Panc1 (cell line): ENCODE measurements at regions not wholly inside any gene's neighbourhood (a gene's known extent, or its start where the extent isn't known, plus 50 kb on each side); places are given as distances from the start of the nearest gene placed in this dataset.

Experiments used
- POLR2AphosphoS5 ChIP-seq: IDR thresholded peaks from 2 replicates; pipeline ENCODE4 v1.6.1; 2012; ENCODE audit warnings: mild to moderate bottlenecking, low read depth, low read length, moderate library complexity
- SIN3A ChIP-seq: IDR thresholded peaks from 2 replicates; pipeline ENCODE4 v1.6.1; 2012; ENCODE audit warnings: low read depth, mild to moderate bottlenecking, low read length, moderate library complexity, borderline replicate concordance; ENCODE audit not compliant: insufficient read depth
- TCF7L2 ChIP-seq: IDR thresholded peaks from 2 replicates; pipeline ENCODE4 v1.6.1; 2011; ENCODE audit warnings: mild to moderate bottlenecking, low read depth, low read length, inconsistent platforms
- TF ChIP-seq, protein P1 (sequence below): fragments of 450-650 bp; IDR thresholded peaks from 2 replicates; pipeline ENCODE4 v1.5.1; 2017; ENCODE audit warnings: mild to moderate bottlenecking
- TF ChIP-seq, protein P2 (sequence below), 2 experiments: IDR thresholded peaks; 2 replicates each; pipeline ENCODE4 v1.6.1; 2011 to 2012; ENCODE audit warnings: low read depth in 2 of 2, control low read depth in 1 of 2, low read length in 1 of 2, mild to moderate bottlenecking in 1 of 2, moderate library complexity in 1 of 2; ENCODE audit not compliant: insufficient read depth in 1 of 2

DNA sequence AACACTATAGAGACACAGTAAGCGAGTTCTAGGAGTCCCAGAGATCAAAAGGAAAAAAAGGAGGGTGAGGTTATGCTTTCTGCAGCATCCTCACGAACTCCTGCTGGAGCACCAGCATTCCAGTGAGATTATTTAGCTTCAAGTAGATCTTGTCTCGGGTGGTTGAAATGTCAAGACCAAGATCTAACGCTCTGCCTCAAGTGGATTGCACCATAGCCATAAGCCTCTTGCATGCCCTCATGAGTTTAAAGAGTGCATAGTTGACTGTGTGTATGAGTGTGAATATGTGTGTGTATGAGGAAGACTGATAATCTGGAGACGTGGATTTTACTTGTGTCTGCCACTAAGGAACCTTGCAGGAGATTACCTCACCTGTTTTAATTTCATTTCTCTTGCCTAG, 335.3 kb upstream of the ADAMTSL1 start:
- TF ChIP-seq, protein P1, sequence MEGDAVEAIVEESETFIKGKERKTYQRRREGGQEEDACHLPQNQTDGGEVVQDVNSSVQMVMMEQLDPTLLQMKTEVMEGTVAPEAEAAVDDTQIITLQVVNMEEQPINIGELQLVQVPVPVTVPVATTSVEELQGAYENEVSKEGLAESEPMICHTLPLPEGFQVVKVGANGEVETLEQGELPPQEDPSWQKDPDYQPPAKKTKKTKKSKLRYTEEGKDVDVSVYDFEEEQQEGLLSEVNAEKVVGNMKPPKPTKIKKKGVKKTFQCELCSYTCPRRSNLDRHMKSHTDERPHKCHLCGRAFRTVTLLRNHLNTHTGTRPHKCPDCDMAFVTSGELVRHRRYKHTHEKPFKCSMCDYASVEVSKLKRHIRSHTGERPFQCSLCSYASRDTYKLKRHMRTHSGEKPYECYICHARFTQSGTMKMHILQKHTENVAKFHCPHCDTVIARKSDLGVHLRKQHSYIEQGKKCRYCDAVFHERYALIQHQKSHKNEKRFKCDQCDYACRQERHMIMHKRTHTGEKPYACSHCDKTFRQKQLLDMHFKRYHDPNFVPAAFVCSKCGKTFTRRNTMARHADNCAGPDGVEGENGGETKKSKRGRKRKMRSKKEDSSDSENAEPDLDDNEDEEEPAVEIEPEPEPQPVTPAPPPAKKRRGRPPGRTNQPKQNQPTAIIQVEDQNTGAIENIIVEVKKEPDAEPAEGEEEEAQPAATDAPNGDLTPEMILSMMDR: no peak
- no peak for TF ChIP-seq POLR2AphosphoS5
- TF ChIP-seq, protein P2, sequence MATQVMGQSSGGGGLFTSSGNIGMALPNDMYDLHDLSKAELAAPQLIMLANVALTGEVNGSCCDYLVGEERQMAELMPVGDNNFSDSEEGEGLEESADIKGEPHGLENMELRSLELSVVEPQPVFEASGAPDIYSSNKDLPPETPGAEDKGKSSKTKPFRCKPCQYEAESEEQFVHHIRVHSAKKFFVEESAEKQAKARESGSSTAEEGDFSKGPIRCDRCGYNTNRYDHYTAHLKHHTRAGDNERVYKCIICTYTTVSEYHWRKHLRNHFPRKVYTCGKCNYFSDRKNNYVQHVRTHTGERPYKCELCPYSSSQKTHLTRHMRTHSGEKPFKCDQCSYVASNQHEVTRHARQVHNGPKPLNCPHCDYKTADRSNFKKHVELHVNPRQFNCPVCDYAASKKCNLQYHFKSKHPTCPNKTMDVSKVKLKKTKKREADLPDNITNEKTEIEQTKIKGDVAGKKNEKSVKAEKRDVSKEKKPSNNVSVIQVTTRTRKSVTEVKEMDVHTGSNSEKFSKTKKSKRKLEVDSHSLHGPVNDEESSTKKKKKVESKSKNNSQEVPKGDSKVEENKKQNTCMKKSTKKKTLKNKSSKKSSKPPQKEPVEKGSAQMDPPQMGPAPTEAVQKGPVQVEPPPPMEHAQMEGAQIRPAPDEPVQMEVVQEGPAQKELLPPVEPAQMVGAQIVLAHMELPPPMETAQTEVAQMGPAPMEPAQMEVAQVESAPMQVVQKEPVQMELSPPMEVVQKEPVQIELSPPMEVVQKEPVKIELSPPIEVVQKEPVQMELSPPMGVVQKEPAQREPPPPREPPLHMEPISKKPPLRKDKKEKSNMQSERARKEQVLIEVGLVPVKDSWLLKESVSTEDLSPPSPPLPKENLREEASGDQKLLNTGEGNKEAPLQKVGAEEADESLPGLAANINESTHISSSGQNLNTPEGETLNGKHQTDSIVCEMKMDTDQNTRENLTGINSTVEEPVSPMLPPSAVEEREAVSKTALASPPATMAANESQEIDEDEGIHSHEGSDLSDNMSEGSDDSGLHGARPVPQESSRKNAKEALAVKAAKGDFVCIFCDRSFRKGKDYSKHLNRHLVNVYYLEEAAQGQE (IDR thresholded peaks at IDR 0.05; ENCODE audit: insufficient read depth in 1 of 2, low read depth in 2 of 2, low read length in 1 of 2): no peak
- no peak for TF ChIP-seq SIN3A
- TF ChIP-seq TCF7L2: no peak
